NCI-H2227 (cell line): ENCODE measurements at regions not wholly inside any gene's neighbourhood (a gene's known extent, or its start where the extent isn't known, plus 50 kb on each side); places are given as distances from the start of the nearest gene placed in this dataset.

Experiments
- DNase-seq: peaks from one replicate; lab custom pipeline; 2025; ENCODE audit not compliant: unreplicated experiment; lab: John Stamatoyannopoulos, UW

- DNase-seq, result no peak
Observed at GRCh38 chr12:67929384-67929772, 59.9 kb upstream of the IFNG-AS1 start.

DNA sequence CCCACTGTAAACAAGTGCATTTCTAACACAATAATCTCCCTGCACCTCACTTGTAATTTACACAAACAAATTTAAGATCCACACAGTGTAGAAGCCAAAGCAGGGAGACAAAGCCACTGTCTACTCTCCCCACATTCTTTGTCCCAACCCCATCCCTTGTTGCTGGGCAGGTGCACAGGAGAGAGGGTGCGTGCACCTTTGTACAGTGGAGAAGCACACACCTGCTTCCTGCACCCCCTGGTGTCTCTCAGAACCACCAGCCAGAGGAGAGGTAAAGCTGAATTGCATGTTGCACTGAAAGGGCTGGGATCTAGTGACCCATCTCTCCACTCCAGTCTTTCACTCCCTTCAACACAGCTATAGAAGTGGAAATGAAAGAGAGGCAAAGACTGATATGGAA is 51.4 kb upstream of the IFNG-AS1 start:
- DNase-seq, result no peak
